ENCODE measurements at regions not wholly inside any gene's neighbourhood (a gene's known extent, or its start where the extent isn't known, plus 50 kb on each side); places are given as distances from the start of the nearest gene placed in this dataset.

GRCh38 chr2:65813631-65814173, 381.3 kb upstream of the SPRED2 start:
- DNase-seq (ENCODE audit: low spot score in 2 of 2) (no peak), FAIRE-seq (no peak)

- DNase-seq (ENCODE audit: low spot score in 2 of 2) (no peak), FAIRE-seq (no peak)
Observed at GRCh38 chr2:65812887-65813286, 380.5 kb upstream of the SPRED2 start.

GRCh38 chr2:65807942-65808341, 375.5 kb upstream of the SPRED2 start:
- DNase-seq (ENCODE audit: low spot score in 2 of 2) (no peak), FAIRE-seq (no peak)

- DNase-seq (ENCODE audit: low spot score in 2 of 2) (no peak), FAIRE-seq (no peak)
Observed at GRCh38 chr2:65804777-65805176, 372.4 kb upstream of the SPRED2 start.

- no peak for DNase-seq (ENCODE audit: low spot score in 2 of 2)
- FAIRE-seq, result no peak
Observed at GRCh38 chr2:65802298-65802942, 370.0 kb upstream of the SPRED2 start.

GRCh38 chr2:65800998-65801397, 368.6 kb upstream of the SPRED2 start:
- FAIRE-seq, result no peak
- DNase-seq (ENCODE audit: low spot score in 2 of 2), result no peak

- FAIRE-seq (no peak), DNase-seq (ENCODE audit: low spot score in 2 of 2) (no peak)
Observed at GRCh38 chr2:65799141-65799854, 366.9 kb upstream of the SPRED2 start.

GRCh38 chr2:65798641-65799040, 366.2 kb upstream of the SPRED2 start:
- no peak for DNase-seq (ENCODE audit: low spot score in 2 of 2)

GRCh38 chr2:65794994-65795393, 362.6 kb upstream of the SPRED2 start:
- DNase-seq (ENCODE audit: low spot score in 2 of 2) (no peak), FAIRE-seq (no peak)

More at GRCh38 chr2:65798641-65799040, 366.2 kb upstream of the SPRED2 start:
- FAIRE-seq, result no peak

GRCh38 chr2:65791404-65791975, 359.1 kb upstream of the SPRED2 start:
- no peak for DNase-seq (ENCODE audit: low spot score in 2 of 2)
- FAIRE-seq, result no peak

GRCh38 chr2:65790676-65790935, 358.2 kb upstream of the SPRED2 start:
- FAIRE-seq (no peak), DNase-seq (ENCODE audit: low spot score in 2 of 2) (no peak)

- FAIRE-seq (no peak), DNase-seq (ENCODE audit: low spot score in 2 of 2) (no peak)
Observed at GRCh38 chr2:65789923-65790675, 357.7 kb upstream of the SPRED2 start.

- FAIRE-seq (no peak), DNase-seq (ENCODE audit: low spot score in 2 of 2) (no peak)
Observed at GRCh38 chr2:65788556-65788955, 356.2 kb upstream of the SPRED2 start.

- FAIRE-seq (no peak), DNase-seq (ENCODE audit: low spot score in 2 of 2) (no peak)
Observed at GRCh38 chr2:65786765-65787164, 354.4 kb upstream of the SPRED2 start.

- DNase-seq (ENCODE audit: low spot score in 2 of 2) (no peak), FAIRE-seq (no peak)
Observed at GRCh38 chr2:65786007-65786717, 353.8 kb upstream of the SPRED2 start.

- DNase-seq (ENCODE audit: low spot score in 2 of 2) (no peak), FAIRE-seq (no peak)
Observed at GRCh38 chr2:65782996-65783650, 350.7 kb upstream of the SPRED2 start.

GRCh38 chr2:65782186-65782585, 349.8 kb upstream of the SPRED2 start:
- DNase-seq (ENCODE audit: low spot score in 2 of 2) (no peak), FAIRE-seq (no peak)

GRCh38 chr2:65781756-65782155, 349.4 kb upstream of the SPRED2 start:
- DNase-seq (ENCODE audit: low spot score in 2 of 2), result no peak
- no peak for FAIRE-seq

- DNase-seq (ENCODE audit: low spot score in 2 of 2) (no peak), FAIRE-seq (no peak)
Observed at GRCh38 chr2:65779021-65779420, 346.6 kb upstream of the SPRED2 start.

- FAIRE-seq, result no peak
Observed at GRCh38 chr2:65778137-65778536, 345.7 kb upstream of the SPRED2 start.

More at GRCh38 chr2:65778137-65778536, 345.7 kb upstream of the SPRED2 start:
- no peak for DNase-seq (ENCODE audit: low spot score in 2 of 2)
